Neural cell (in vitro differentiated cells): ENCODE measurements at regions not wholly inside any gene's neighbourhood (a gene's known extent, or its start where the extent isn't known, plus 50 kb on each side); places are given as distances from the start of the nearest gene placed in this dataset.

Experiments
- H2AFZ ChIP-seq: fragments of 200-600, 300-800 bp; sonication (generic), shearing (Covaris generic); 2 replicates; pipeline ENCODE4 v1.6.0; 2014; ENCODE audit warnings: low read depth, mild to moderate bottlenecking, antibody characterized with exemption, low read length, moderate library complexity
- H3F3A ChIP-seq: fragments of 200-600 bp; shearing (Covaris generic); 2 replicates; pipeline ENCODE4 v1.6.1; 2016; ENCODE audit warnings: mild to moderate bottlenecking, moderate library complexity, mixed read lengths, antibody characterized with exemption, low read length; ENCODE audit not compliant: insufficient read depth, poor library complexity, severe bottlenecking
- H3K27ac ChIP-seq: fragments of 200-600, 300-800 bp; sonication (generic), shearing (Covaris generic); 2 replicates; pipeline ENCODE4 v1.5.1; 2014; ENCODE audit warnings: mild to moderate bottlenecking, low read length, moderate library complexity
- H3K27me3 ChIP-seq: fragments of 300-800, 200-600 bp; sonication (generic), shearing (Covaris generic); 2 replicates; pipeline ENCODE4 v1.6.0; 2014; ENCODE audit warnings: mild to moderate bottlenecking, low read depth, low read length, moderate library complexity; ENCODE audit not compliant: insufficient read depth
- H3K36me3 ChIP-seq: fragments of 300-800, 200-600 bp; sonication (generic), shearing (Covaris generic); 2 replicates; pipeline ENCODE4 v1.5.1; 2014; ENCODE audit warnings: mild to moderate bottlenecking, antibody characterized with exemption, low read length, moderate library complexity; ENCODE audit not compliant: insufficient read depth
- H3K4me2 ChIP-seq: fragments of 300-800, 200-600 bp; sonication (generic), shearing (Covaris generic); 2 replicates; pipeline ENCODE4 v1.6.0; 2014; ENCODE audit warnings: mild to moderate bottlenecking, low read length
- H3K4me3 ChIP-seq: fragments of 300-800, 200-600 bp; sonication (generic), shearing (Covaris generic); 2 replicates; pipeline ENCODE4 v1.5.1; 2014; ENCODE audit warnings: mild to moderate bottlenecking, low read length, moderate library complexity
- H3K79me2 ChIP-seq: fragments of 200-600 bp; shearing (Covaris generic); replicated peaks from 2 replicates; pipeline ENCODE4 v1.6.0; 2014; ENCODE audit warnings: mild to moderate bottlenecking, low read length, moderate library complexity; ENCODE audit not compliant: insufficient read depth
- H3K9ac ChIP-seq: fragments of 300-800, 200-600 bp; sonication (generic), shearing (Covaris generic); 2 replicates; pipeline ENCODE4 v1.6.1; 2016; ENCODE audit warnings: mild to moderate bottlenecking, low read length, mixed read lengths
- H3K9me2 ChIP-seq: fragments of 200-600 bp; shearing (Covaris generic); 2 replicates; pipeline ENCODE4 v1.6.1; 2016; ENCODE audit warnings: mild to moderate bottlenecking, low read length, mixed read lengths; ENCODE audit not compliant: insufficient read depth
- H3K9me3 ChIP-seq: fragments of 200-600, 300-800 bp; sonication (generic), shearing (Covaris generic); 2 replicates; pipeline ENCODE4 v1.6.1; 2016; ENCODE audit warnings: mild to moderate bottlenecking, mixed run types, low read length, moderate library complexity, mixed read lengths
- H4K20me1 ChIP-seq: fragments of 200-600 bp; shearing (Covaris generic); 2 replicates; pipeline ENCODE4 v1.6.1; 2016; ENCODE audit warnings: mild to moderate bottlenecking, mixed run types; ENCODE audit not compliant: insufficient read depth
- EP300 ChIP-seq: fragments of 450-650 bp; conservative IDR thresholded peaks from 2 replicates; pipeline ENCODE4 v1.6.1; 2014; ENCODE audit warnings: antibody characterized with exemption, mild to moderate bottlenecking, moderate library complexity; ENCODE audit not compliant: poor library complexity, severe bottlenecking
- EZH2 ChIP-seq: fragments of 200-600, 300-800 bp; shearing (Covaris generic), sonication (generic); IDR thresholded peaks from 2 replicates; pipeline ENCODE4 v1.6.1; 2014; ENCODE audit warnings: antibody characterized with exemption, low read length, borderline replicate concordance, mild to moderate bottlenecking; ENCODE audit not compliant: insufficient read depth, poor library complexity, severe bottlenecking
- MXI1 ChIP-seq: fragments of 450-650 bp; conservative IDR thresholded peaks from 2 replicates; pipeline ENCODE4 v1.6.1; 2014; ENCODE audit warnings: antibody characterized with exemption, mild to moderate bottlenecking; ENCODE audit not compliant: poor library complexity, severe bottlenecking
- POLR2AphosphoS5 ChIP-seq: IDR thresholded peaks from 2 replicates; pipeline ENCODE4 v1.6.1; 2012
- RAD21 ChIP-seq: fragments of 450-650 bp; conservative IDR thresholded peaks from 2 replicates; pipeline ENCODE4 v1.6.1; 2014; ENCODE audit warnings: antibody characterized with exemption, mild to moderate bottlenecking, moderate library complexity
- SMC3 ChIP-seq: fragments of 450-650 bp; conservative IDR thresholded peaks from 2 replicates; pipeline ENCODE4 v1.6.1; 2014; ENCODE audit warnings: antibody characterized with exemption, mild to moderate bottlenecking, moderate library complexity; ENCODE audit not compliant: poor library complexity
- TAF1 ChIP-seq: IDR thresholded peaks from 2 replicates; pipeline ENCODE4 v1.6.1; 2012; ENCODE audit warnings: low read depth
- TF ChIP-seq, protein P1 (sequence below): fragments of 450-650 bp; IDR thresholded peaks from 2 replicates; pipeline ENCODE4 v1.5.1; 2014; ENCODE audit warnings: antibody characterized with exemption, mild to moderate bottlenecking, moderate library complexity; ENCODE audit not compliant: poor library complexity, severe bottlenecking
- TF ChIP-seq, protein P2 (sequence below): IDR thresholded peaks from 2 replicates; pipeline ENCODE4 v1.6.1; 2012; ENCODE audit warnings: borderline replicate concordance

DNA sequence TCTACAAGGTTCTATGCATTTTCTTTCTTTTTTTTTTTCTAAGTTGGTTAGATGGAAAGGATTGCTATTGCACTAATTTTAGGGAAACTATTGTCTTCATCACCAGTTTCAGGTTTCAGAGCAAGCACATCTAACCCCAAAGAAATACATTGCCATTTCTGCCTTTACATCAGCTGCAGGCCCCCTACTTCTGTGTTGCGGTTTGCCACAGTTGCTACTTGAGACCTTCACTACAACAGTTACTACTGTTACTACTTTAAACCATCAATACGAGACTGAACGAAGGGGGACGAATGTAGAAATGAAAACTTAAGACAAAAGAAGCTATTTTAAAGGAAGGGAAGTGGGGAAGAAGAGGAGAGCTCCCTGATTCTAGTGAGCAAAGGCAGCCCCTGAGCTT lies 256.7 kb upstream of the LCORL start:
- no peaks in the 10 kb centered on the region for H3K9me3 ChIP-seq
- TF ChIP-seq, protein P1, sequence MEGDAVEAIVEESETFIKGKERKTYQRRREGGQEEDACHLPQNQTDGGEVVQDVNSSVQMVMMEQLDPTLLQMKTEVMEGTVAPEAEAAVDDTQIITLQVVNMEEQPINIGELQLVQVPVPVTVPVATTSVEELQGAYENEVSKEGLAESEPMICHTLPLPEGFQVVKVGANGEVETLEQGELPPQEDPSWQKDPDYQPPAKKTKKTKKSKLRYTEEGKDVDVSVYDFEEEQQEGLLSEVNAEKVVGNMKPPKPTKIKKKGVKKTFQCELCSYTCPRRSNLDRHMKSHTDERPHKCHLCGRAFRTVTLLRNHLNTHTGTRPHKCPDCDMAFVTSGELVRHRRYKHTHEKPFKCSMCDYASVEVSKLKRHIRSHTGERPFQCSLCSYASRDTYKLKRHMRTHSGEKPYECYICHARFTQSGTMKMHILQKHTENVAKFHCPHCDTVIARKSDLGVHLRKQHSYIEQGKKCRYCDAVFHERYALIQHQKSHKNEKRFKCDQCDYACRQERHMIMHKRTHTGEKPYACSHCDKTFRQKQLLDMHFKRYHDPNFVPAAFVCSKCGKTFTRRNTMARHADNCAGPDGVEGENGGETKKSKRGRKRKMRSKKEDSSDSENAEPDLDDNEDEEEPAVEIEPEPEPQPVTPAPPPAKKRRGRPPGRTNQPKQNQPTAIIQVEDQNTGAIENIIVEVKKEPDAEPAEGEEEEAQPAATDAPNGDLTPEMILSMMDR = no peak
- TF ChIP-seq, protein P2, sequence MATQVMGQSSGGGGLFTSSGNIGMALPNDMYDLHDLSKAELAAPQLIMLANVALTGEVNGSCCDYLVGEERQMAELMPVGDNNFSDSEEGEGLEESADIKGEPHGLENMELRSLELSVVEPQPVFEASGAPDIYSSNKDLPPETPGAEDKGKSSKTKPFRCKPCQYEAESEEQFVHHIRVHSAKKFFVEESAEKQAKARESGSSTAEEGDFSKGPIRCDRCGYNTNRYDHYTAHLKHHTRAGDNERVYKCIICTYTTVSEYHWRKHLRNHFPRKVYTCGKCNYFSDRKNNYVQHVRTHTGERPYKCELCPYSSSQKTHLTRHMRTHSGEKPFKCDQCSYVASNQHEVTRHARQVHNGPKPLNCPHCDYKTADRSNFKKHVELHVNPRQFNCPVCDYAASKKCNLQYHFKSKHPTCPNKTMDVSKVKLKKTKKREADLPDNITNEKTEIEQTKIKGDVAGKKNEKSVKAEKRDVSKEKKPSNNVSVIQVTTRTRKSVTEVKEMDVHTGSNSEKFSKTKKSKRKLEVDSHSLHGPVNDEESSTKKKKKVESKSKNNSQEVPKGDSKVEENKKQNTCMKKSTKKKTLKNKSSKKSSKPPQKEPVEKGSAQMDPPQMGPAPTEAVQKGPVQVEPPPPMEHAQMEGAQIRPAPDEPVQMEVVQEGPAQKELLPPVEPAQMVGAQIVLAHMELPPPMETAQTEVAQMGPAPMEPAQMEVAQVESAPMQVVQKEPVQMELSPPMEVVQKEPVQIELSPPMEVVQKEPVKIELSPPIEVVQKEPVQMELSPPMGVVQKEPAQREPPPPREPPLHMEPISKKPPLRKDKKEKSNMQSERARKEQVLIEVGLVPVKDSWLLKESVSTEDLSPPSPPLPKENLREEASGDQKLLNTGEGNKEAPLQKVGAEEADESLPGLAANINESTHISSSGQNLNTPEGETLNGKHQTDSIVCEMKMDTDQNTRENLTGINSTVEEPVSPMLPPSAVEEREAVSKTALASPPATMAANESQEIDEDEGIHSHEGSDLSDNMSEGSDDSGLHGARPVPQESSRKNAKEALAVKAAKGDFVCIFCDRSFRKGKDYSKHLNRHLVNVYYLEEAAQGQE = no peak
- TF ChIP-seq EP300 (no peak), RAD21 (no peak), MXI1 (no peak), SMC3 (no peak), EZH2 (no peak), TAF1 (no peak), POLR2AphosphoS5 (no peak)
- H4K20me1 ChIP-seq = no peaks in the 10 kb centered on the region
- H3K36me3 ChIP-seq = no peaks in the 10 kb centered on the region
- no peaks in the 10 kb centered on the region for H3K27me3 ChIP-seq
- H3K9ac ChIP-seq = no peak overlapping the region
- H3K9me2 ChIP-seq = no peaks in the 10 kb centered on the region
- H3K27ac ChIP-seq = no peak overlapping the region
- no peak overlapping the region for H3K4me3 ChIP-seq
- no peaks in the 10 kb centered on the region for H3K79me2 ChIP-seq
- H3K4me2 ChIP-seq = no peak overlapping the region
- H2AFZ ChIP-seq = no peak overlapping the region
- H3F3A ChIP-seq = no peaks in the 10 kb centered on the region

DNA sequence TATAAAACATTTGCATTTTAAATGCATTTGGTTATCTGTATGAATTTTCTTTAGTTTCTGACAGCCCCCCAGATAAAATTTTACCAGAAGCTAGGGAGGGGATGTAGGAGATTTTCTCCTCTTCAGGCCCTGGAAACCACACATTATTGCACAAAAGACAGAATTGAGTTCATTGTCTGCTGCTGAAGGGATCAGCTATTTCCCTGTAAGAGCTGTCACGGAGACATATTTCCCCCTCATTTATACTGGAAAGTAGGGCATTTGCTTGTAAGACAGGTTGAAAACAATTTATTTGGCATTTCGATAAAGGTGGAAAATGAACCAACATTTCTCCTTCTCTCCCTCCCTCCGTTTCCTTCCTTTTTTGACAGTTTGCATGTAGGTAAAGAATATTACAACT lies 241.3 kb upstream of the LCORL start:
- TF ChIP-seq, protein P2 = no peak
- TF ChIP-seq EP300 (peak; percentile 76), POLR2AphosphoS5 (peak; percentile 18)
- Histone ChIP-seq H3K36me3 (no peaks in the 10 kb centered on the region), H3K9me3 (no peaks in the 10 kb centered on the region)

More for the DNA sequence above, 241.3 kb upstream of the LCORL start:
- no peak overlapping the region for H2AFZ ChIP-seq
- H3F3A ChIP-seq = no peaks in the 10 kb centered on the region
- no peak overlapping the region for H3K4me2 ChIP-seq
- no peaks in the 10 kb centered on the region for H3K79me2 ChIP-seq
- H4K20me1 ChIP-seq = no peaks in the 10 kb centered on the region
- H3K9ac ChIP-seq = peak overlapping the region; percentile 7
- peak overlapping the region; percentile 65 for H3K27ac ChIP-seq
- no peak overlapping the region for H3K4me3 ChIP-seq
- H3K9me2 ChIP-seq = no peaks in the 10 kb centered on the region
- no peaks in the 10 kb centered on the region for H3K27me3 ChIP-seq
